ENCODE measurements at regions not wholly inside any gene's neighbourhood (a gene's known extent, or its start where the extent isn't known, plus 50 kb on each side); places are given as distances from the start of the nearest gene placed in this dataset.

GRCh38 chr14:89486961-89487360, 69.9 kb upstream of the FOXN3 start:
- H3K27me3 ChIP-seq, result no peaks in the 10 kb centered on the region
- TF ChIP-seq EP300 (IDR thresholded peaks at IDR 0.05) (no peak), CTCF (IDR thresholded peaks at IDR 0.05) (no peak), POLR2AphosphoS5 (IDR thresholded peaks at IDR 0.05) (no peak), POLR2A (IDR thresholded peaks at IDR 0.05; ENCODE audit: low read depth) (no peak)
- peaks cover 0 to 9% (median 0%) of the 10 kb centered on the region in 4 donors for H3K36me3 ChIP-seq
- H3K27ac ChIP-seq (replicated peaks in 1 of 4), result no peak overlapping the region
- H3K4me3 ChIP-seq, result no peak overlapping the region
- H3K9me3 ChIP-seq, result no peaks in the 10 kb centered on the region
- intact Hi-C loops (cut with DNase I), result no loop called here
- 81% methylated on average over 8 of the region's 8 CpGs for WGBS
- H3K4me1 ChIP-seq, result peaks cover 0 to 18% (median 16%) of the 10 kb centered on the region in 4 donors
- no peak for DNase-seq (ENCODE audit: extremely low spot score)

- WGBS, result 83% methylated on average over 8 of the region's 8 CpGs
- intact Hi-C loops (cut with DNase I), result no loop called here
- Histone ChIP-seq H3K27me3 (no peaks in the 10 kb centered on the region), H3K36me3 (peaks cover 0 to 9% (median 0%) of the 10 kb centered on the region in 4 donors), H3K27ac (replicated peaks in 1 of 4) (no peak overlapping the region), H3K4me1 (peaks cover 0 to 18% (median 16%) of the 10 kb centered on the region in 4 donors), H3K4me3 (no peak overlapping the region), H3K9me3 (no peaks in the 10 kb centered on the region)
- no peak for TF ChIP-seq POLR2AphosphoS5 (IDR thresholded peaks at IDR 0.05)
- DNase-seq (ENCODE audit: extremely low spot score), result no peak
These were observed 69.5 kb upstream of the FOXN3 start for GRCh38 chr14:89486505-89486904.

DNA sequence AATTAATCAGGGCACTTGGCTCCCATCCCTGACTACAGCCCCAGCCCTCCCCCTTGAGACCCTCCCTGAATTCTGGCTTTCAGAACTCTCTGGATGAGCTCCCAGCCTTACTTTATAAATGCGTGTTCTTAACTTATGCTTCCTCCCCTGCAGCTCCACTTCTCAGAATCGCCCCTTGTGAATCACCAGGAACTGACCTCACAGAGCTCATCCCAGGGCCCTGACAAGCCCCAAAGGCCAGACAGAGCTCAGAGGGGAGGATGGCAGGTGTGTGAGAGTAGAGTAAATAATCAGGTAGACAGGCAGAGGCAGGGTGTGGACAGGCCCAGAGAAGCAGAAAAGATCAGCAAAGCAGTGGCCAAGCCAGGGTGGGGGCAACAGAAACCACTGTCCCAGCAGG, 68.2 kb upstream of the FOXN3 start:
- intact Hi-C loops (cut with DNase I), result no loop called here
- peaks cover 0 to 9% (median 0%) of the 10 kb centered on the region in 4 donors for H3K36me3 ChIP-seq
- H3K27me3 ChIP-seq, result no peaks in the 10 kb centered on the region
- WGBS, result 95% methylated on average over 2 of the region's 2 CpGs
- H3K27ac ChIP-seq (replicated peaks in 1 of 4), result peak overlapping the region in 1 of 4 donors; percentile 48
- no peaks in the 10 kb centered on the region for H3K9me3 ChIP-seq
- no peak for TF ChIP-seq POLR2AphosphoS5 (IDR thresholded peaks at IDR 0.05)
- no peak for TF ChIP-seq POLR2A (IDR thresholded peaks at IDR 0.05; ENCODE audit: low read depth)
- no peak for TF ChIP-seq CTCF (IDR thresholded peaks at IDR 0.05)
- no peak for TF ChIP-seq EP300 (IDR thresholded peaks at IDR 0.05)
- H3K4me1 ChIP-seq, result peaks cover 0 to 13% (median 12%) of the 10 kb centered on the region in 4 donors
- no peak overlapping the region for H3K4me3 ChIP-seq
- no peak for DNase-seq (ENCODE audit: extremely low spot score)

DNA sequence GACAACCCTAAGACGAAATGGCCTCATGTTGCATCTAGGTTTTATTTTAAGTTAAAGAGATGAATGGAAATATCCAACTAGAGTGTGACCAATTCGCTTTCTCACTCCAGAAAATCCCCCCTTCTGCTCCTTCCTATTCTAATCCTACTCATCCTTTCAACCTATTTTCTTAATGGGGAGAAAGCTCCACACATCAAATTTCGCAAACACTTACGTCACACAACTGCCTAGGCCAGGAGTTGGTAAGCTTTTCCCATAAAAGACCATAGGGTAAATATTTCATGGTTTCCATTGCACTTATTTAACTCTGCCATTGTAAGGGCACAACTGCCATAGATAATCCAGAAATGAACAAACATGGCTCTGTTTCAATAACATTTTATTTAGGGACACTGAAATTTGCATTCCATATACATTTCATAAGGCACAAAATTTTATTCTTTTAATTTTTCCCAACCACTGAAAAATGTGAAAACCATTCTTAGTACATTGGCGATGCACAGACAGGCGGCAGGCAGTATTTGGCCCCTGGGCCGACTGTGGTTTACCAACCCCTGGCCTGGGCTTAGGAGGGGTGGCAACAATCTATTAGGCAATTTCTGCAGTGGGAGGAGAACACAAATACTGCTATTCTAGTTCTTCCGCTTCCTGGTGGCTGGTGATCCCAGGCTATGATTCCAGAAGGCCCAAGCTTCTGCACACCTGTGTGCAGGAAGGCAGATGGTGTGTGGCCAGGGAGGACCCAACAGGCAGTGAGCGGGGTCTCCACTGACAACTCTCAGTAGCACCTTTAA, 67.2 kb upstream of the FOXN3 start:
- no peak overlapping the region for H3K4me3 ChIP-seq
- intact Hi-C loops (cut with DNase I), result no loop called here
- 85% methylated on average over 7 of the region's 9 CpGs for WGBS
- peaks cover 0 to 9% (median 0%) of the 10 kb centered on the region in 4 donors for H3K36me3 ChIP-seq
- no peak overlapping the region for H3K27ac ChIP-seq (replicated peaks in 1 of 4)
- H3K4me1 ChIP-seq, result peaks cover 0 to 3% (median 1%) of the 10 kb centered on the region in 4 donors
- no peaks in the 10 kb centered on the region for H3K9me3 ChIP-seq
- TF ChIP-seq CTCF (IDR thresholded peaks at IDR 0.05), result no peak
- TF ChIP-seq POLR2A (IDR thresholded peaks at IDR 0.05; ENCODE audit: low read depth), result no peak
- no peak for TF ChIP-seq POLR2AphosphoS5 (IDR thresholded peaks at IDR 0.05)
- TF ChIP-seq EP300 (IDR thresholded peaks at IDR 0.05), result no peak
- DNase-seq (ENCODE audit: extremely low spot score), result no peak
- no peaks in the 10 kb centered on the region for H3K27me3 ChIP-seq

DNA sequence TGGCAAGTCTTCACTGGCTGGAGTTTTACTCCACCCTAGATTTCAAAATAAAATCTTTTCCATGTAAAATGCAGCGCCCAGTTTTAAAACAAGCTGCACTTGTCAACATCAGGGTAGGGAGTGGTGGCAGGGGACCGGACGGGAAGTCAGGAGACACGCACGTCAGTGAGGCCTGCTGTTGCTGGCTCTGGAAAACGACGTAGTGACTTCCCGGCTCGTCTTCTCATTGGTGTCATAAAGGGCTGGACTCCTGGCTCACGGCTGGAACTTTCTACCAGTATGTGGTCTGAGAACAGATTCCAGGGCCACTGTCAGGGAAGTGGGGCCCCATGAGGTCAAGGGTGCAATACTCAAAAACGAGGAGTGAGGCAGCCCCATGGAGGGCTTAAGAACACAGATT, 64.2 kb upstream of the FOXN3 start:
- Histone ChIP-seq H3K27ac (replicated peaks in 1 of 4) (peak overlapping the region in 1 of 4 donors; percentile 60), H3K27me3 (no peaks in the 10 kb centered on the region), H3K4me3 (no peak overlapping the region), H3K36me3 (peaks cover 0 to 9% (median 0%) of the 10 kb centered on the region in 4 donors), H3K9me3 (no peaks in the 10 kb centered on the region), H3K4me1 (no peaks in the 10 kb centered on the region)
- 60% methylated on average over 11 of the region's 11 CpGs for WGBS
- no peak for TF ChIP-seq EP300 (IDR thresholded peaks at IDR 0.05)
- peak; percentile 14 to 42 for TF ChIP-seq POLR2AphosphoS5 (IDR thresholded peaks at IDR 0.05)
- no peak for DNase-seq (ENCODE audit: extremely low spot score)
- intact Hi-C loops (cut with DNase I), result no loop called here

Data from esophagus muscularis mucosa (tissue), 4 donors.